Hepatocyte (in vitro differentiated cells): ENCODE measurements at regions not wholly inside any gene's neighbourhood (a gene's known extent, or its start where the extent isn't known, plus 50 kb on each side); places are given as distances from the start of the nearest gene placed in this dataset.

Experiments used
- CTCF ChIP-seq: fragments of 200-600 bp; sonication (generic); IDR thresholded peaks from 2 replicates; pipeline ENCODE4 v1.5.1; 2016; ENCODE audit warnings: antibody characterized with exemption, mild to moderate bottlenecking; ENCODE audit not compliant: poor library complexity
- EZH2 ChIP-seq: fragments of 200-600 bp; sonication (generic); IDR thresholded peaks from 2 replicates; pipeline ENCODE4 v1.6.1; 2016; ENCODE audit warnings: antibody characterized with exemption, mild to moderate bottlenecking, borderline replicate concordance
- EZH2phosphoT487 ChIP-seq: fragments of 200-600 bp; sonication (generic); IDR thresholded peaks from one replicate; pipeline ENCODE4 v1.6.1; 2018; ENCODE audit warnings: antibody characterized with exemption, mild to moderate bottlenecking, low read depth, moderate library complexity; ENCODE audit not compliant: unreplicated experiment, severe bottlenecking

- no peak for TF ChIP-seq CTCF
- TF ChIP-seq EZH2 = no peak
- no peak for TF ChIP-seq EZH2phosphoT487
These were observed 57.9 kb upstream of the MIER3 start for GRCh38 chr5:57009811-57010210.
